GM12873 (cell line): ENCODE measurements at regions not wholly inside any gene's neighbourhood (a gene's known extent, or its start where the extent isn't known, plus 50 kb on each side); places are given as distances from the start of the nearest gene placed in this dataset.

ENCODE experiments used
- CTCF ChIP-seq: IDR thresholded peaks from 2 replicates; pipeline ENCODE4 v1.5.1; 2012; ENCODE audit warnings: low read depth, mild to moderate bottlenecking, moderate library complexity, low read length, control low read depth; ENCODE audit not compliant: insufficient read depth; ENCODE audit errors: missing control alignments

DNA sequence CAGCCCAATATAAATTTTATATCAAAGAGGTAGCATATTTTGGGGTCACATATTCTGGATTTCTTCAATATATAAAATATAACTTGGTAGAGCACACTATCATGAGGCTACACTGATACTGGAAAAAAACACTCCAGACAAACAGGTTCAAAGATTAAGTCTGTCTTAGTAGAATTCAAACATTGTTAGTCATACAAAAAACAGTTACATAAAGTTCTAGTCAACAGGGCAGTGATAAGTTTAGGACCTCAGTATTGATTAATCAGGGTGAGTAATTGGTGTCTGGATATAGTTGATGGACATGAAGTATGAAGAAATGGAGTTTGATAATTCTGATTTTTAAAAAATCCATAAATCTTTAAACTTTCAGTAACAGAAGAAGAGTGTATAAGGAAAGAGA lies 1291.3 kb downstream of the FSTL5 start:
- TF ChIP-seq CTCF = no peak

- no peak for TF ChIP-seq CTCF
These were observed 1286.6 kb downstream of the FSTL5 start for GRCh38 chr4:160877087-160877790.

GRCh38 chr4:160880180-160880579 lies 1283.6 kb downstream of the FSTL5 start:
- no peak for TF ChIP-seq CTCF

DNA sequence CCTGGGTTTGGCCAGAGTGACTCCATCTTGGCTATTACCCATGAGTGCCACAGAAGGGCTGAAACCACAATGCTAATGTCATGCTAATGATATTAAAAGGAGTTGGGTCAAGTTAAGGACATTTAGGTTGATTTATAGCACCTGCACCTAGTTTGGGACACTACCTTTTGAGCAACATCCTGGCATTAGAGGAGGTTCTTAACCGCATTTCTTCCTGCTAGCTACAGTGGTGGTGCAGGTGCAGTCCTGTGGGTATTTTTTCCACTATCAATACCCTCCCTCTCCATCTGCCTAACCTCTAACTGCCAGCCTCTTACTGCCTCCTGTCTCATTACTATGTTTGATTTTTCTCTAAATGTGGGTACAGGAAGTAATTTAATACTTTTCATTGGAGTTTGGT lies 1276.1 kb downstream of the FSTL5 start:
- TF ChIP-seq CTCF = no peak

DNA sequence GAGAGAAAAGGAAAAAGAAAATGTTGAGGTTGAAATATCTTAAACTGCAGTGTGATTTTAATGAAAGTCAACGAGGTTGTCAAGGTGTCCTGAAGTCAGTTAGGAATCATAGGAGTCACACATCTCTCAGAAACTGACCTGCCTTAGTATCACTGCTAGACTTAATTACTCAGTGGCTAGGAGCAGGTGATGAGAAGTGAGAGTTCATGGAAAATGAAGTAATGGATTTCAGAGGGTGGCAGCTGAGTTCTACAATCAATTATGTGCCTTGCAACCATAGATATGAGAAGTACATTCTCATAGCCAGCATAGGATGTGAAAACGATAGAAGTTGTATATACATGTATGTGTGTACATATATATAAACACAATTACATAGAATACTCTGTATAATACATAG lies 1269.7 kb downstream of the FSTL5 start:
- TF ChIP-seq CTCF = no peak

DNA sequence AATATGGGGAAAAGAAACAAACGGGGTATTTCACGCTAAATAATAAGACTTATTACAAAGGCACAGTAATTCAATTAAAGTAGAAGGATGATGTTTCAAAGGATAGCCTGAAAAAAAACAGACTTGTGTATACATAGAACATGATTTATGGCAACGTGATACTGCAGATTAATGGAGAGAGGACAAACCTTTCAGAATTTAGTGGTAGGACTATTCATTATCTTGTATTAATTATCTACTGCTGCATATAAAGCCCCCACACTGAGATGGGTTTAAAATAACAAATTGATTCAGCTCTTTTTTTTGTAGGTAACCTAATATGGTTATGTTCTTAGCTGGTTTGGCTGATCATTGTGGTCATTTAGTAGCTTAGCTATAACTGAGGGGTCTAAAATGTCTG lies 1269.0 kb downstream of the FSTL5 start:
- TF ChIP-seq CTCF = no peak

GRCh38 chr4:160927311-160927710 lies 1236.5 kb downstream of the FSTL5 start:
- TF ChIP-seq CTCF = no peak

- no peak for TF ChIP-seq CTCF
These were observed 1235.3 kb downstream of the FSTL5 start for GRCh38 chr4:160928482-160928881.
